HG03469 (cell line): ENCODE measurements at regions not wholly inside any gene's neighbourhood (a gene's known extent, or its start where the extent isn't known, plus 50 kb on each side); places are given as distances from the start of the nearest gene placed in this dataset.
"Not testable (repeated sequence)": the region's sequence is repeated elsewhere in the genome, so short reads cannot be mapped to it uniquely, and the experiment has no call there.

Experiments used
- ATAC-seq: cut with Tn5 transposase; IDR thresholded peaks from one replicate; pipeline ENCODE4 v1.9.1; 2021; ENCODE audit warnings: mild to moderate bottlenecking, moderate library complexity, moderate number of reproducible peaks; ENCODE audit not compliant: unreplicated experiment

- no peak for ATAC-seq
These were observed 135.8 kb upstream of the TRPC7 start for GRCh38 chr5:136501133-136501532.

DNA sequence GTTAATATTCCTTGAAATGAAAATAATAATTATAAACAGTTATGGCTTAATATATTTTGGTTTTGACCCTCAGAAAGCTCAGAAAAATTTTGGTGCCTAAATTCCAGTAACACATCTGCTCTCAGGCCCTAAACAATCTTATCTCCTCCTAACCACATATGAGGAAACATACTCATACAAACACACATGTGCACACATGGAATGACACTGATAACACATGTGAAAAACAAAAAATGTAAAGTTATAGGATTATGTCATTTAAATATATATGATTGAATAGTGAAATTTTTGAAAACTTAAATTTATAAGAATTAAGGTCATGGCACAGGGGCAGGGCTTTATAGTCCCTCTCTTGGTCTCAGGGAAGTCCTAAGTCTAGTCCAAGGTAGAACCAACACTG is 127.2 kb upstream of the TRPC7 start:
- no peak for ATAC-seq

DNA sequence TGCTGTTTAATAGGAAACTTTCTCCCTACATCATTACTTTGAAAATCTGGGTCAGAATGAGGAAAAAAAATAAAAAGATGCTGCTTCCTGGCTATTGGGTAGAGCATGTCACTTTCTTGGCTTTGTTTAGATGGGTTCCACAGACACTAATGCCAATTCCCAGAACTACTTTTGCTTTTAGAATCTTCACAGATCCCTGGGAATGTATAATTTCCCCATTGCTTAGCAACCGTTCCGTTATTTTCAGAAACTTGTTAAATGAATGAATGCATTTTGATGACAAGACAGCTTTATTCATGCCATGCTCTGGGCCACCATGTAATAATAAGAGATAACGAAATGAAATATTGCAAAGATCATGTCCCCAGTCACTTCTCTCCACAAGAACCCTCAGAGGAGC is 126.5 kb upstream of the TRPC7 start:
- ATAC-seq, result no peak

DNA sequence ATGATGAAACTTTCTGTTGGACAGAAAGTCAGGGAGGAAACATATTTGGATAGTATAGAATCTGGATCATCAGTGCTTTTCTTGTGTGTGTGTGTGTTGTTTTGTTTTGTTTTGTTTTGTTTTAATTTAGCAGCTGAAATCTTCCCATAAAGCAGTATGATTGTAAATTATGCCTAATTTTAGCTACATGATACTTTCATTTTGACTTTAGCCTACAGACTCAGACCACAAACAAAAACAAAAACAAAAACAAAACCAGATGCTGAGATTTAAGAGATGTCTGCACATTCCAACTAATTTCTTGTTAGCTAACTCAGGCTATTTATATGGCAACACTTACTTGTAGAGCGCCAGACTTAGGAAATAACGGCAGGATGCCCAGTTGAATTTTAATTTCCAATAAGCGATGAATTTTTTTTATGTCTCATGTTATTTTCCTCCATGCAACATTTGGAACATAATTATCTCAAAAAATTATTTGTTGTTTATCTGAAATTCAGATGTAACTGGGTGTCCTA is 119.5 kb upstream of the TRPC7 start:
- no peak for ATAC-seq

DNA sequence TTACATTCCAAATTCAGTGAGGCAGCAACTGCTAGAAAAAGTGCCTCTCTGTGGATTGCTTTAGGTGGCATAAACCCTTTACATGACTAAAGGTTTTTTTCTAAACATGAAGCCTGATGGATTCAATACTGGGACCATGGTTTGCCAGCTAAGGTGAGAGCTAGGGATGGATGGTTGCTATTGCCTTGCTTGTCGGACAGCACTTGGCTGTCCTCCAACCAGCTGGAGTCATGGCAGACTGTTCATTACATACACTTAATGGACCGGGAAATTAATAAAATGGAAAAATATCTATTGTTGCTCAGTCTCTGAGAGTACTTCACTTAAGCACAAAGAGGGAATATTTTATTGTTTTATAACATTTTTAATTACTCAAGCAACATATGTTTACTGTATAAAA is 116.9 kb upstream of the TRPC7 start:
- no peak for ATAC-seq

- ATAC-seq, result no peak
These were observed 109.1 kb upstream of the TRPC7 start for GRCh38 chr5:136474466-136474865.

DNA sequence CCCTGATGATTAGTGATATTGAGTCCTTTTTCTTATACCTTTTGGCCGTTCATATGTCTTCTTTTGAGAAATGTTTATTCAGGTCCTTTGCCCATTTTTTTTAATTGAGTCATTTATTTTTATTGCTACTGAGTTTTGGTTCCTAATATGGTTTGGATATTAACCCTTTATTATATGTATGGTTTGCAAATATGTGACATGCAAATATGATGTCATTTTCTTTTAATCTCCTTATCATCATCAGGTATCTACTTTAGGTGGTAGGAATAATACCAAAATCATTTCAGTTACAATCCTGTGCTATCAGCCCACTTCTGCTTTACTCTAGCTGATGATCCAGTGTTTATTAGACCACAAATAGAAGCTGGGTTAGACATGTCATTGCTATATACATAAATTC is 102.3 kb upstream of the TRPC7 start:
- no peak for ATAC-seq

DNA sequence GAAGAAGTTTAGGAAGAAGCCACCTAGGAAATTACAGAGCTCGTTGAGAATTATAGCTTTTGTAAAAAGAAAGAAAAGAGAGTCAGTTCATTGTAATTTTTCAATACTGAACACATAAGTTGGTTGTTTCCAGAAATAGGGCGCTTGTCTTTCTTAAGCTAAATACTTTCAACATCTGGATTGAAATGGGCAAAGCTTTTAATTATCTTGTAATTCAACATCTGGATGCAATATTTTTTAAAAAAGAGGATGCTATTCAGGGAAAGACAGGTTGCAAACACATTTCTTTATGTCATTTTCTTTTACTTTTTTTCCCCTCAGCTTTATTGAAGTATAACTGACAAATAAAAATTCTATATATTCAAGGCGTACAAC is 100.7 kb upstream of the TRPC7 start:
- no peak for ATAC-seq

GRCh38 chr5:136458481-136458880 is 93.1 kb upstream of the TRPC7 start:
- no peak for ATAC-seq

DNA sequence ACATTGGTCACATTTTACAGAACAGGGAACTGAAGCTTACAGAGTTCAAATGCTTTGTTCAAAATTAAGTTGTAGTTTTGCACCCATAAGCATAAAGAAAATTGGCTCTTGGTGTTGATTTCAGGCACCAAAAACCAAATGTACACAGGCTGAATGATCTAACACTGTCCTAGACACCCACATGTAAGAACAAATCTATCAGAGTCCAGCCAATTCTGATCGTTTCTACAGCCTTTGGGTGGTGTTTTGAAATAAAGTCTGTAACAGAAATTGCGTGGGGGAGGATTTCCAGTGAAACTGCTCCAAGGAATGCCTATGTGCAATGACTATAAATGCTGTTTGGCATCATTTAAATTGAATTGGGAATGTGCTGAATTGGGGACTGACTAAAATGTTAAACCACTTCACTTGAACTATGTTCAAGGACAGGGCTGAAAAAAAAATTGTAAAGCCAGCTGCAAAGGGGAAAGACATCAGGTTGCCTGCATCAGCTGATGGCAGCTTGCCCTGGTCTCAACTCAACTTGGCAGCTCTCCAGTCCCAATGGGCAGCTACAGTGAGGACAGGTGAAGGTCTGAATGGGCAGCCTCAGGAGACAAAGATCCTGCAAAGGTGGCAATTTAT is 92.2 kb upstream of the TRPC7 start:
- no peak for ATAC-seq

- ATAC-seq, result no peak
These were observed 90.1 kb upstream of the TRPC7 start for GRCh38 chr5:136455409-136455808.

- no peak for ATAC-seq
These were observed 88.8 kb upstream of the TRPC7 start for GRCh38 chr5:136453986-136454758.

DNA sequence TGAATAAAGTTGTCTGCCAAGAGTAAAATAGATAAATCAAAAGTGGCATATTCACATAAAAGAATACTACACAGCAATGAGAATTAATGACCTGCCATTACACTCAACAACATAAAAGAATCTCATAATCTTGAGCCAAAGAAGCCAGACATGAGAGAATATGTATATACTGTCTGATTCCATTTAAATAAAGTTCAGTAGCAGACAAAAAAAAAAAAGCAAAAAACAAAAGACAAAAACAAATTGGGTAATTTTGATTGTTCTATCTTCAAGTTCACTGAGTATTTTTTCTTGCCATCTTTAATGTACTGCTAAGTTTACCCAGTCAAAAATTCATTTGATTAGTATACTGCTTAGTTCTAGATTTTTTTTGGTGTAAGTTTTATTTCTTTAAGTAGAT is 87.9 kb upstream of the TRPC7 start:
- ATAC-seq, result no peak

- not testable (repeated sequence) for ATAC-seq
These were observed 82.2 kb upstream of the TRPC7 start for GRCh38 chr5:136447576-136447975.

GRCh38 chr5:136446565-136446964 is 81.2 kb upstream of the TRPC7 start:
- ATAC-seq, result no peak

- ATAC-seq, result not testable (repeated sequence)
These were observed 78.8 kb upstream of the TRPC7 start for GRCh38 chr5:136444099-136444498.

- no peak for ATAC-seq
These were observed 74.0 kb upstream of the TRPC7 start for GRCh38 chr5:136439367-136439766.

DNA sequence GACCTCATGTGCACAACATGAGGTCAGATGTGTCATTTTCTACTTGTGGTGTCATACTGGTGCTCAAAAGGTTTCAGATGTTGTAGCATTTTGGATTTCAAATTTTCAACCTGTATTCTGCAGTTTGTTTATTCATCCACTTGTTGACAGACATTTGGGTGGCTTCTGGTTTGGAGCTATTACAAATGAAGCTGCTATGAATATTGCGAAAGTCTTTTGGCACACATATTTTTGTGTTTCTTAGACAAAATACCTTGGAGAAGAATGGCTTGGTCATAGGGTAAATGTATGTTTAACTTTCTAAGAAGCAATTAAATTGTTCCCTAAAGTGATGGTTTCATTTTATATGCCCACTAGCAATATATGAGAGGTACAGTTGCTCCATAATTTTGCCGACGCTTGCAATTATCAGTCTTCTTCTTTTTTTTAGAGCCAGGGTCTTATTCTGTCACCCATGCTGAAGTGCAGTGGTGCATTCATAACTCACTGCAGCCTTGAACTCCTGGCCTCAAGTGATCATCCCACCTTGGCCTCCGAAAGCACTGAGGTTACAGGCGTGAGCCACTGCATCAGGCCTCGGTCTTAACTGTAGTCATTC is 70.7 kb upstream of the TRPC7 start:
- ATAC-seq, result no peak

DNA sequence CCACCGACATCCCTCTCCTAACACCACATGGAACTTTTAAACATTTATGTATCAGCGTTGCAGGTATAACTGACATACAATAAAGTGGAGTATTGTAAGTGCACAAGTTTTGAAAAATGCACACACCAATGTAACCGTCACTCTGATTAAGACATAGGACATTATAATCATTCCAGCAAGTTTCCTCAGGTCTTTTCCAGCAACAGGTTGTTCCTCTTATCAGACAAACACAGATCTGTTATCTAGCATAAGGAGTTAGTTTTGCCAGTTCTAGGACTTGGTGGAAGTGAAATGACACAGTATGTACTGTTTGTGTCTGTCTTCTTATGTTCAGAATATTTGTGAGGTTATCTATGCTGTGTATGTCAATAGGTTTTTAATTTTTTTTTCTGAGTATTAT is 69.5 kb upstream of the TRPC7 start:
- ATAC-seq, result no peak

GRCh38 chr5:136432705-136433104 is 67.4 kb upstream of the TRPC7 start:
- no peak for ATAC-seq

DNA sequence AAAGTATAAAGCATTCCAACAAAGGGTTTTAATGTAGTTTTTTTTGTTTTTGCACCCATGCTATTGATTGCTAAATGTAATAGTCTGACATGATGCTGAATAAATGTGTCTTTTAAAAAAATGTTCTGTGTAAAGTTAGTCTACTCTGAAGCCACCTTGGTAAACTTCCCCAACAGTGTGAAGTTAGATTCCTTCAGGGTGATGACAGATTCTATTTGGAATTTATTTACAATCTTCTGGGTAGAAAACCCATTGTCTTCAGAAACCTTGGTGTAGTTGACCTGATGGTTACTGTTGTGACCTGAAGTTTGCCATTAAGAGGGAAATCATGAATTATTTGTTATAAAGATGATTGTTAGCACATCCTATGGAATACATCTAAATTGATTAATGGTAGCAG is 64.7 kb upstream of the TRPC7 start:
- ATAC-seq, result no peak

DNA sequence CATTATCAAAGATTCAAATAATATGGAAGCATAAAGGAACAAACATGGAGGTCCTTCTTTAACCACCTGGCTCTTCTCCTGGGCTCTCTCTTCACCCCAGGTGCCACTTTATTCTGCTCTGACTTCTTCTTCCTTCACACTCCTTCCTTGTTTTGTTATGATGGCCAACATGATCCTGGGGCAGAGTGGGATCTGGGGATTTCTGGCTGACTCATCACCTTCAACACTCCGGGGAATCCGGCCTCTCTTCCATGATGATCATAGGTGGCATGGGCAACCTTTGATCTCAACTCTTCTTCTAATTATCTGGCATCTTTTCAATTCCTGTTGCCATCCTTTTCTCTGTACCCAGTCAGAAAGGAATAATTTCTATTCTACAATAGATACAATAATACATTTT is 62.1 kb upstream of the TRPC7 start:
- no peak for ATAC-seq
